GM12878 (cell line): ENCODE measurements at regions not wholly inside any gene's neighbourhood (a gene's known extent, or its start where the extent isn't known, plus 50 kb on each side); places are given as distances from the start of the nearest gene placed in this dataset.

Experiments
- ATAC-seq: fragments of 200-7000 bp; cut with Tn5 transposase; 3 replicates; pipeline ENCODE4 v1.9.1; 2020; ENCODE audit warnings: mild to moderate bottlenecking, moderate library complexity
- BruUV-seq: library from RNA; stranded (reverse); fragments of 400-500 nt; replicated peaks from 2 replicates; lab custom pipeline; 2021; lab: Mats Ljungman, UMichigan
- CTCF ChIA-PET: fragments of 300-600 bp; sonication (Branson Sonifier 250); formaldehyde crosslinking; extraction: SDS; loops from one replicate; lab custom pipeline; 2021; ENCODE audit warnings: inconsistent platforms; lab: Yijun Ruan, JAX
- POLR2A ChIA-PET: fragments of 350-600 bp; formaldehyde crosslinking; extraction: SDS; loops from one replicate; lab custom pipeline; 2021; ENCODE audit warnings: inconsistent platforms; lab: Charles Lee
- RAD21 ChIA-PET: fragments of 300-600 bp; sonication (Branson Sonifier 250); formaldehyde crosslinking; loops from one replicate; lab custom pipeline; 2023; ENCODE audit warnings: antibody characterized with exemption; ENCODE audit not compliant: unreplicated experiment; lab: Charles Lee
- SMC1A ChIA-PET: fragments of 300-600 bp; sonication (Branson Sonifier 250); formaldehyde crosslinking; loops from one replicate; lab custom pipeline; 2023; ENCODE audit not compliant: unreplicated experiment, uncharacterized antibody; lab: Charles Lee
- DNase-seq: peaks from one replicate; pipeline ENCODE4 v3.0.0-alpha.2; 2011; ENCODE audit warnings: low read depth, low spot score
- FAIRE-seq: peaks from 3 replicates; lab custom pipeline; 2011; peaks lifted over from hg19 to GRCh38; lab: Jason Lieb, UNC
- H2AFZ ChIP-seq: 2 replicates; pipeline ENCODE4 v1.6.0; 2011; ENCODE audit warnings: low read depth, low read length, control low read depth; ENCODE audit not compliant: control insufficient read depth
- H3K27ac ChIP-seq: 2 replicates; pipeline ENCODE4 v1.5.1; 2011; ENCODE audit warnings: control low read depth; ENCODE audit not compliant: control insufficient read depth, insufficient read depth
- H3K27me3 ChIP-seq, 2 experiments: replicated peaks in 1 of 2; 2 replicates each; pipeline versions ENCODE4 v1.6.0 to v1.6.1; 2011; ENCODE audit warnings: low read length in 1 of 2; ENCODE audit not compliant: control insufficient read depth in 2 of 2, insufficient read depth in 2 of 2
- H3K36me3 ChIP-seq, 2 experiments: 2 replicates each; pipeline ENCODE4 v1.5.1; 2011; ENCODE audit warnings: low read length in 1 of 2; ENCODE audit not compliant: control insufficient read depth in 2 of 2, insufficient read depth in 2 of 2
- H3K4me1 ChIP-seq: 2 replicates; pipeline ENCODE4 v1.6.1; 2011; ENCODE audit warnings: mild to moderate bottlenecking, low read length, moderate library complexity, mixed read lengths; ENCODE audit not compliant: control insufficient read depth, insufficient read depth
- H3K4me2 ChIP-seq: 2 replicates; pipeline ENCODE4 v1.6.0; 2011; ENCODE audit warnings: control low read depth; ENCODE audit not compliant: control insufficient read depth, insufficient read depth
- H3K4me3 ChIP-seq: fragments of 200-600 bp; sonication (generic); 2 replicates; pipeline ENCODE4 v1.5.1; 2016
- H3K79me2 ChIP-seq: 2 replicates; pipeline ENCODE4 v1.6.0; 2011; ENCODE audit warnings: low read length; ENCODE audit not compliant: control insufficient read depth, insufficient read depth
- H3K9ac ChIP-seq: 2 replicates; pipeline ENCODE4 v1.8.0; 2011; ENCODE audit warnings: low read length, control low read depth, mixed read lengths; ENCODE audit not compliant: control insufficient read depth, insufficient read depth
- H3K9me3 ChIP-seq: replicated peaks from 3 replicates; pipeline ENCODE4 v1.5.1; 2011; ENCODE audit warnings: mild to moderate bottlenecking, low read length; ENCODE audit not compliant: control insufficient read depth, insufficient read depth
- H4K20me1 ChIP-seq: 2 replicates; pipeline ENCODE4 v1.6.0; 2011; ENCODE audit not compliant: control insufficient read depth, insufficient read depth
- CBFB ChIP-seq: IDR thresholded peaks from 2 replicates; pipeline ENCODE4 v1.6.1; 2016; ENCODE audit warnings: antibody characterized with exemption, low read depth
- CHD1 ChIP-seq: IDR thresholded peaks from 2 replicates; pipeline ENCODE4 v1.6.1; 2012; ENCODE audit warnings: low read depth, low read length, improper control_type of control experiment
- CREB1 ChIP-seq: IDR thresholded peaks from 2 replicates; pipeline ENCODE4 v1.6.1; 2012; ENCODE audit warnings: low read depth, mild to moderate bottlenecking, inconsistent platforms
- EP300 ChIP-seq, 2 experiments: fragments of 150-350 bp in 1 of 2; IDR thresholded peaks; 2 replicates each; pipeline ENCODE4 v1.6.1; 2011 to 2012; ENCODE audit warnings: low read depth in 2 of 2, low read length in 2 of 2, borderline replicate concordance in 1 of 2, improper control_type of control experiment in 1 of 2, inconsistent platforms in 1 of 2; ENCODE audit not compliant: control insufficient read depth in 1 of 2
- GABPA ChIP-seq: IDR thresholded peaks from 2 replicates; pipeline ENCODE4 v1.6.1; 2014; ENCODE audit warnings: antibody characterized with exemption, low read depth, mild to moderate bottlenecking, inconsistent platforms
- MEF2A ChIP-seq: IDR thresholded peaks from 2 replicates; pipeline ENCODE4 v1.6.1; 2011; ENCODE audit warnings: low read depth, mild to moderate bottlenecking, low read length, moderate library complexity; ENCODE audit not compliant: insufficient read depth
- NFIC ChIP-seq: IDR thresholded peaks from 2 replicates; pipeline ENCODE4 v1.6.1; 2012; ENCODE audit warnings: low read depth, mild to moderate bottlenecking, inconsistent platforms, low read length, moderate library complexity
- NR2C2 ChIP-seq: IDR thresholded peaks from 2 replicates; pipeline ENCODE4 v1.6.1; 2011; ENCODE audit warnings: borderline replicate concordance, low read depth; ENCODE audit not compliant: control insufficient read depth, insufficient read length
- RB1 ChIP-seq: fragments of 450-650 bp; formaldehyde crosslinking; IDR thresholded peaks from 2 replicates; pipeline ENCODE4 v1.6.1; 2017; ENCODE audit warnings: mild to moderate bottlenecking, borderline replicate concordance
- SIN3A ChIP-seq: IDR thresholded peaks from 2 replicates; pipeline ENCODE4 v1.6.1; 2012; ENCODE audit warnings: low read depth, low read length, improper control_type of control experiment
- SIX5 ChIP-seq: IDR thresholded peaks from 2 replicates; pipeline ENCODE4 v1.6.1; 2011; ENCODE audit warnings: mild to moderate bottlenecking, low read depth, low read length, moderate library complexity; ENCODE audit not compliant: severe bottlenecking
- SMAD5 ChIP-seq: IDR thresholded peaks from 2 replicates; pipeline ENCODE4 v1.6.1; 2016; ENCODE audit warnings: antibody characterized with exemption, low read depth
- TCF7 ChIP-seq: IDR thresholded peaks from 2 replicates; pipeline ENCODE4 v1.6.1; 2014; ENCODE audit warnings: antibody characterized with exemption, borderline replicate concordance
- WGBS: methylation state at CpG from one replicate; pipeline ENCODE4 v1.1.6; 2016; ENCODE audit warnings: low lambda C conversion rate; ENCODE audit not compliant: insufficient replicate concordance, insufficient coverage; ENCODE audit errors: missing lambda C conversion rate; 5-methylcytosine and 5-hydroxymethylcytosine counted together
- in situ Hi-C: fragments of 300-500 bp; cut with MboI; formaldehyde crosslinking; loops from 9 replicates; pipeline ENCODE4 v1.14.3; 2018; ENCODE audit warnings: mixed read lengths
- intact Hi-C: fragments of 100-400 bp; cut with micrococcal nuclease; formaldehyde crosslinking; loops from one replicate; pipeline ENCODE4 v1.14.2; 2022; ENCODE audit not compliant: unreplicated experiment
- TF ChIP-seq, protein P1 (sequence below): fragments of 450-650 bp; formaldehyde crosslinking; IDR thresholded peaks from 2 replicates; pipeline ENCODE4 v1.5.0; 2022; ENCODE audit warnings: mild to moderate bottlenecking, missing genetic modification characterization

DNA sequence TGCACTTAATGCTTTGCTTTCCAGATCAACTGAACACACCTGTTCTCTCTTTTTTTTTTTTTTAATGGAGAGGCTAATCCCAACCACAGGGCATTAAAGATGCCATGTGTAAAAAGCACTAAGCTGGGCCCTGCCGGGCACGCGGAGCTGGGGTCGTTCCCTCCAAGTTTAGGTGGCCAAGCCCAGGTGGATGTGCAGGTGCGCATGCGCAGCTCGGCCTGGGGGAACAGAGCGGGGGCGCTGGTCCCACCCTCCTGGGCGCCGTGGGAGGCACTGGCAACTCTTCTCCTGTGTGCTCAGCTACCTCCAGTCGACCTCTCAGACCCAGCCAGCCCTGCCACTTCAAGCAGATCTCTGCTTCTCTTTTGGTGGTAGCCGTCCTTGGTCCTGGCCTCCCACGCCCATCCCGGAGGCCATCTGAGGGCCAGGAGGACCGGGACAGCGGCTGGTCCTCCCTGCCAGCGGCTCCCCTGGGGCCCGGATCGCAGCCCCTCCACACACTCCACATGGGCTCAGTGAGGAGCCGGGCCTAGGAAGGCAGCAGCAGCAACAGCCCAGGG lies 679.3 kb downstream of the BCL11B start:
- no peak for DNase-seq
- Histone ChIP-seq H3K4me1 (no peaks in the 10 kb centered on the region), H3K9me3 (no peaks in the 10 kb centered on the region; the same call in 2 of the 3 replicates), H4K20me1 (no peaks in the 10 kb centered on the region), H3K79me2 (no peaks in the 10 kb centered on the region), H3K27me3 (no peaks in the 10 kb centered on the region), H3K36me3 (no peaks in the 10 kb centered on the region), H3K27ac (no peak overlapping the region), H2AFZ (no peak overlapping the region), H3K4me3 (no peak overlapping the region), H3K9ac (no peak overlapping the region), H3K4me2 (no peak overlapping the region)
- ChIA-PET CTCF (no interaction called here), RAD21 (no interaction called here), POLR2A (no interaction called here), SMC1A (no interaction called here)
- TF ChIP-seq MEF2A: no peak
- TF ChIP-seq RB1: no peak
- TF ChIP-seq CREB1: no peak
- no peak for TF ChIP-seq NR2C2
- TF ChIP-seq SIN3A: no peak
- no peak for TF ChIP-seq TCF7
- no peak for TF ChIP-seq EP300 (IDR thresholded peaks at IDR 0.05; ENCODE audit: borderline replicate concordance in 1 of 2, control insufficient read depth in 1 of 2, low read depth in 2 of 2, low read length in 2 of 2)
- TF ChIP-seq, protein P1, sequence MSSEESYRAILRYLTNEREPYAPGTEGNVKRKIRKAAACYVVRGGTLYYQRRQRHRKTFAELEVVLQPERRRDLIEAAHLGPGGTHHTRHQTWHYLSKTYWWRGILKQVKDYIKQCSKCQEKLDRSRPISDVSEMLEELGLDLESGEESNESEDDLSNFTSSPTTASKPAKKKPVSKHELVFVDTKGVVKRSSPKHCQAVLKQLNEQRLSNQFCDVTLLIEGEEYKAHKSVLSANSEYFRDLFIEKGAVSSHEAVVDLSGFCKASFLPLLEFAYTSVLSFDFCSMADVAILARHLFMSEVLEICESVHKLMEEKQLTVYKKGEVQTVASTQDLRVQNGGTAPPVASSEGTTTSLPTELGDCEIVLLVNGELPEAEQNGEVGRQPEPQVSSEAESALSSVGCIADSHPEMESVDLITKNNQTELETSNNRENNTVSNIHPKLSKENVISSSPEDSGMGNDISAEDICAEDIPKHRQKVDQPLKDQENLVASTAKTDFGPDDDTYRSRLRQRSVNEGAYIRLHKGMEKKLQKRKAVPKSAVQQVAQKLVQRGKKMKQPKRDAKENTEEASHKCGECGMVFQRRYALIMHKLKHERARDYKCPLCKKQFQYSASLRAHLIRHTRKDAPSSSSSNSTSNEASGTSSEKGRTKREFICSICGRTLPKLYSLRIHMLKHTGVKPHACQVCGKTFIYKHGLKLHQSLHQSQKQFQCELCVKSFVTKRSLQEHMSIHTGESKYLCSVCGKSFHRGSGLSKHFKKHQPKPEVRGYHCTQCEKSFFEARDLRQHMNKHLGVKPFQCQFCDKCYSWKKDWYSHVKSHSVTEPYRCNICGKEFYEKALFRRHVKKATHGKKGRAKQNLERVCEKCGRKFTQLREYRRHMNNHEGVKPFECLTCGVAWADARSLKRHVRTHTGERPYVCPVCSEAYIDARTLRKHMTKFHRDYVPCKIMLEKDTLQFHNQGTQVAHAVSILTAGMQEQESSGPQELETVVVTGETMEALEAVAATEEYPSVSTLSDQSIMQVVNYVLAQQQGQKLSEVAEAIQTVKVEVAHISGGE (CRISPR knock-in tag): no peak
- no peak for TF ChIP-seq GABPA
- no peak for TF ChIP-seq CBFB
- TF ChIP-seq SIX5: no peak
- no peak for TF ChIP-seq SMAD5
- no peak for TF ChIP-seq NFIC
- no peak for TF ChIP-seq CHD1
- intact Hi-C loops: no loop called here
- 37% methylated on average over 21 of the region's 21 CpGs for WGBS
- no peak for ATAC-seq
- BruUV-seq: no TSS peak
- in situ Hi-C loops: no loop called here
- no peak for FAIRE-seq
